ENCODE measurements at regions not wholly inside any gene's neighbourhood (a gene's known extent, or its start where the extent isn't known, plus 50 kb on each side); places are given as distances from the start of the nearest gene placed in this dataset.

DNA sequence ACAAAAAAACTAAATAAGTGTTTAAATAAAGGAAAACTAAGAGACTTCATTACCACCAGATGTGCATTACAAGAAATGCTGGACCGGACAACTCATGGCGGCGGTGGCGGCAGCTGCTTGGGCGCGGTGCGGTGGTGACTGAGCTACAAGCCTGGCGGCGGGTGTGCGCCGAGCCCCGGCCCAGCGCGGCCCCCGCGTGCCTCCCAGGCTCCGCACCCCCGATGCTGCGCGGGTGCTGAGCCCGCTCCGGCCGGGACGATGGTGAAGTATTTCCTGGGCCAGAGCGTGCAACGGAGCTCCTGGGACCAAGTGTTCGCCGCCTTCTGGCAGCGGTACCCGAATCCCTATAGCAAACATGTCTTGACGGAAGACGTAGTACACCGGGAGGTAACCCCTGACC, 52.2 kb upstream of the RCOR3 start:
- H3K27me3 ChIP-seq (replicated peaks; ENCODE audit: control insufficient read depth, insufficient read depth, low read length) = no peaks in the 10 kb centered on the region
- DNase-seq (ENCODE audit: extremely low read depth, insufficient read length) = no peak
- TF ChIP-seq, protein P1, sequence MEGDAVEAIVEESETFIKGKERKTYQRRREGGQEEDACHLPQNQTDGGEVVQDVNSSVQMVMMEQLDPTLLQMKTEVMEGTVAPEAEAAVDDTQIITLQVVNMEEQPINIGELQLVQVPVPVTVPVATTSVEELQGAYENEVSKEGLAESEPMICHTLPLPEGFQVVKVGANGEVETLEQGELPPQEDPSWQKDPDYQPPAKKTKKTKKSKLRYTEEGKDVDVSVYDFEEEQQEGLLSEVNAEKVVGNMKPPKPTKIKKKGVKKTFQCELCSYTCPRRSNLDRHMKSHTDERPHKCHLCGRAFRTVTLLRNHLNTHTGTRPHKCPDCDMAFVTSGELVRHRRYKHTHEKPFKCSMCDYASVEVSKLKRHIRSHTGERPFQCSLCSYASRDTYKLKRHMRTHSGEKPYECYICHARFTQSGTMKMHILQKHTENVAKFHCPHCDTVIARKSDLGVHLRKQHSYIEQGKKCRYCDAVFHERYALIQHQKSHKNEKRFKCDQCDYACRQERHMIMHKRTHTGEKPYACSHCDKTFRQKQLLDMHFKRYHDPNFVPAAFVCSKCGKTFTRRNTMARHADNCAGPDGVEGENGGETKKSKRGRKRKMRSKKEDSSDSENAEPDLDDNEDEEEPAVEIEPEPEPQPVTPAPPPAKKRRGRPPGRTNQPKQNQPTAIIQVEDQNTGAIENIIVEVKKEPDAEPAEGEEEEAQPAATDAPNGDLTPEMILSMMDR (IDR thresholded peaks at IDR 0.05; ENCODE audit: insufficient read depth, low read length, poor library complexity, severe bottlenecking) = no peak
- no peaks in the 10 kb centered on the region for H3K36me3 ChIP-seq (ENCODE audit: control insufficient read depth, insufficient read depth, low read length)
- H3K4me3 ChIP-seq (replicated peaks; ENCODE audit: low read depth, low read length) = no peak overlapping the region

DNA sequence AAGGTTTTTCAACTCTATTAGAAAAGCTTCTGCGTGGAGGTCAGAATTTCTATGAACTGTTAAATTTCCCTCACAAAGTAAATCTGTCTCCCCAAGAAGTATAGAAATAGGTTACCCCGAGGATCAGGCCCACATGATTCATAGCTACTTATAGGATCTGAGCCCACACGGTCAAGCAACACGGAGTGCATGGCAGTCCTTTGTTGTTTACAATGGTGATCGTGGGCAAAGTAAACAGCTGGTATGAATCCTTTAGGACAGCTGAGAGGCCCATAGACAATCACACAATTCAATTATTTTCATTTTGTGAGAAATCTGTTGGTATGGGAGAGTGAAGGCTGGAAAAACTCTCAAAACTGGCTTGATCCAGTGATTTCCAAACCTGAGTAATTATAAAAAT, 58.9 kb upstream of the RCOR3 start:
- TF ChIP-seq, protein P1 (IDR thresholded peaks at IDR 0.05; ENCODE audit: insufficient read depth, low read length, poor library complexity, severe bottlenecking) = no peak
- H3K4me3 ChIP-seq (replicated peaks; ENCODE audit: low read depth, low read length) = no peak overlapping the region
- DNase-seq (ENCODE audit: extremely low read depth, insufficient read length) = no peak
- no peaks in the 10 kb centered on the region for H3K36me3 ChIP-seq (ENCODE audit: control insufficient read depth, insufficient read depth, low read length)
- no peaks in the 10 kb centered on the region for H3K27me3 ChIP-seq (replicated peaks; ENCODE audit: control insufficient read depth, insufficient read depth, low read length)

DNA sequence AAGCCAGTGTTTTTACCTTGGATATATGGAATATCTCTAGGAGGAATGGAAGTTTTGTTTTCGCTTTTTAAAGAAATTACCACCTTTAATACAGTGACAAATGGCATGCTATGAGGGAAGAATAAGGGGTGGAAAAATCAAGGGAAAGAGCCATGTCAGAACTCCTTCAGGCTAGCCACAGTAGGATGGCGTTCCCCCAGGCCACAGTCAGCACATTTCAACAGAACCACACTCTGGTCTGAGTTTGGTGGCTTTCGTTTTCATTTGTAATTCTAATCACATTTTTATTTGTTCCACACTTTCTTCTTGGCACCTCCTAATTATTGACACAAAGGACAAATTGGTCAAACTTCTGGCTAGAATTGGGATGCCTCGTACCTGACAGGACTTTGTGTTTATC, 60.3 kb upstream of the RCOR3 start:
- Histone ChIP-seq H3K27me3 (replicated peaks; ENCODE audit: control insufficient read depth, insufficient read depth, low read length) (no peaks in the 10 kb centered on the region), H3K36me3 (ENCODE audit: control insufficient read depth, insufficient read depth, low read length) (no peaks in the 10 kb centered on the region), H3K4me3 (replicated peaks; ENCODE audit: low read depth, low read length) (no peak overlapping the region)
- DNase-seq (ENCODE audit: extremely low read depth, insufficient read length) = no peak
- TF ChIP-seq, protein P1 (IDR thresholded peaks at IDR 0.05; ENCODE audit: insufficient read depth, low read length, poor library complexity, severe bottlenecking) = no peak

DNA sequence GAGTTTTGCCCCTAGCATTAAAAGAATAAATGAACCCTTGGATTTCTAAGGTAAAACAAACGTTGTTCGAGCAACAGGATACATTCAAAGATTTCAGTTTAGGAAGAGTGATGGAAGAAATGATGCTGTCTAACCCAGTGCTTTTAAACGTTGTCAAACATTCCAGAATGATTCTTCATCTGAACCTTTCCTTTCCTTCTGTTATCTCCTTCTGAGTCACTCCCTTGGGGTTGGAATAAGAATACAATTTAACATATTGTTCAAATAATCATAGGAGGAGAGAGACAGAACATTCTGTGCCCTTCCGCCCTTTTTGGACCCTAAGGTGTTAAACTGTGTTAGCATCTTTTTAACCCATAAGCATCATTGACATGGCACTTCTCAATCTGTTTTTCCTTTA, 61.1 kb upstream of the RCOR3 start:
- no peaks in the 10 kb centered on the region for H3K36me3 ChIP-seq (ENCODE audit: control insufficient read depth, insufficient read depth, low read length)
- no peak overlapping the region for H3K4me3 ChIP-seq (replicated peaks; ENCODE audit: low read depth, low read length)
- TF ChIP-seq, protein P1 (IDR thresholded peaks at IDR 0.05; ENCODE audit: insufficient read depth, low read length, poor library complexity, severe bottlenecking) = no peak
- H3K27me3 ChIP-seq (replicated peaks; ENCODE audit: control insufficient read depth, insufficient read depth, low read length) = no peaks in the 10 kb centered on the region
- no peak for DNase-seq (ENCODE audit: extremely low read depth, insufficient read length)

DNA sequence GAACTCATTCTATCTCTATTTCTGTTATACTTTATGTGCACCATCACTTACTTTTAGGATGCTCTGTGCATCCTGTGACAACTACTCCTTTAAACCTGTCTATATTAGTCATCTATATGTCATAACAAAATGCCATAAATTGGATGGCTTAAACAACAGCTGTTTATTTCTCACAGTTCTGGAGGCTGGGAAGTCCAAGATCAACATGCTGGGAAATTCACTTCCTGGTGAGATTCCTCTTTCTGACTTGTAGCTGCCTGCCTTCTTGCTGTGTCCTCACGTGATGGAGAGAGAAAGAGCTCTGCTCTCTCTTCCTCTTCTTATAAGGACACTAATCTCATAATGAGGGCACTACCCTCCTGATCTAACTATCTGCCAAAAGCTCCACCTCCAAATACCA, 62.3 kb upstream of the RCOR3 start:
- Histone ChIP-seq H3K4me3 (replicated peaks; ENCODE audit: low read depth, low read length) (no peak overlapping the region), H3K27me3 (replicated peaks; ENCODE audit: control insufficient read depth, insufficient read depth, low read length) (no peaks in the 10 kb centered on the region), H3K36me3 (ENCODE audit: control insufficient read depth, insufficient read depth, low read length) (no peaks in the 10 kb centered on the region)
- TF ChIP-seq, protein P1 (IDR thresholded peaks at IDR 0.05; ENCODE audit: insufficient read depth, low read length, poor library complexity, severe bottlenecking) = no peak
- DNase-seq (ENCODE audit: extremely low read depth, insufficient read length) = no peak

DNA sequence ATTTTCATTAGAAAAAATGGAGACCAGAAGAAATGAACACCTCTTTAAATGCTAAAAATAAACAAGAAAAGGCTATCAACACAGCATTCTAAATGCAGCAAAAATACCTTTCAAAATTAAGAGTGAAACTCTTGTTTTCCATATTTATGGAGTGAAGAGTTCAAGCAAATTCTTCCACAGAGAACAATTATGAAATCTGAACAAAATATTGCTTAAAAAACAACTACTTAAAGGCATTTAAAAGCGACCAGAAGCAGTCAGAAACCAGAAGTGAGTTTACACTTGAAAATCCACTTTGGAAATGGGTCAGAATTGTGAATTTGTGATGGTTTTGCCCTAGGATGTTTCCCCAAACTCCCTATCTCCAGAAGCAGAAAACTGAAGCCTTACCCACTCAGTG, 60.9 kb upstream of the KCNH1 start:
- DNase-seq (ENCODE audit: extremely low read depth, insufficient read length) = no peak
- H3K36me3 ChIP-seq (ENCODE audit: control insufficient read depth, insufficient read depth, low read length) = no peaks in the 10 kb centered on the region
- TF ChIP-seq, protein P1 (IDR thresholded peaks at IDR 0.05; ENCODE audit: insufficient read depth, low read length, poor library complexity, severe bottlenecking) = no peak
- no peak overlapping the region for H3K4me3 ChIP-seq (replicated peaks; ENCODE audit: low read depth, low read length)
- H3K27me3 ChIP-seq (replicated peaks; ENCODE audit: control insufficient read depth, insufficient read depth, low read length) = no peaks in the 10 kb centered on the region
